ENCODE measurements at regions not wholly inside any gene's neighbourhood (a gene's known extent, or its start where the extent isn't known, plus 50 kb on each side); places are given as distances from the start of the nearest gene placed in this dataset.

DNA sequence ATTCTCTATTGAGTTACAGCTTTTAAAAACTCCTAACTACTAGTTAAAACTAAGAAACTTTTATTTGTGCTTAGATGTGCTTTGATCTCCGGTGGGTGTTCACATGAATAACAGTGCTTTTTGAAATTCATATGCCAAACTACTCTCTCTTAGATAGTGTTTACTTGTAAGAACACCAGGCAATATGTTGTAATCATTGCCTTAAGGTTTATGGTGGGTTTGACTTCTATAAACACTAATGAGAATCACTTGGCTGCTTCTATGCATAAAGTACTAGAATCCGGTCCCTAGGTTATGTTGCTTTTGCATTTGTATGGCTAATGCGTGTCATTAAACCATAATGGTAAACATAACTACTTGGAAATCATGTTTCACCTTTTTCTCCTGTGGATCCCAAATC is 203.9 kb upstream of the VSTM2A start:
- no peaks in the 10 kb centered on the region for H3K9me3 ChIP-seq (ENCODE audit: insufficient read depth, low read length)

DNA sequence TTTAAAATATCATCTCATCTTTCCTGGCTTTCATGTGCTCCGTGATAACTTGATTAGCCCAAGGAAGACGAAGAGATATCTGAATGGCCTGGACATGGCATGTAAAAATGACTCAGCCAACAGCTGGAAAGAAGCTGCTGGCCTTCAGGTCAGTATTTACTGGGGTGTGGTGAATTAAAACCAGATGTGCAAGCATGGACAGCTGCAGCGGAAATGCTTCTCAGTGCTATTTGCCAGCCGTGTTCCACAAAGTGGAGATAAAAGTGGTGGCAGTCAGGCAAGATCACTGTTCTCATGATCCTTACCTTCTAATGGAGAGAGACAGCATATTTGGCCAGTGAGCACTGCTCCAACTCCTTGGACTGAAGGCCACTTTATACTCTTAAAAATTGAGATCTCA is 203.1 kb upstream of the VSTM2A start:
- Histone ChIP-seq H3K4me3 (ENCODE audit: insufficient read length, low read depth) (no peak overlapping the region), H3K36me3 (ENCODE audit: insufficient read depth, insufficient read length, low read length) (no peaks in the 10 kb centered on the region), H3K9ac (ENCODE audit: insufficient read length, low read depth) (no peak overlapping the region), H3K4me1 (ENCODE audit: insufficient read depth, insufficient read length) (no peaks in the 10 kb centered on the region), H3K27me3 (ENCODE audit: insufficient read depth, insufficient read length) (no peaks in the 10 kb centered on the region), H3K9me3 (ENCODE audit: insufficient read depth, low read length) (no peaks in the 10 kb centered on the region)
- no peak for DNase-seq (ENCODE audit: low read depth, low spot score)
- TF ChIP-seq SUZ12 (IDR thresholded peaks at IDR 0.05; ENCODE audit: extremely low read depth, insufficient read depth, insufficient read length) (no peak), YY1 (IDR thresholded peaks at IDR 0.05; ENCODE audit: insufficient read depth, insufficient read length) (no peak), ZNF274 (IDR thresholded peaks at IDR 0.05; ENCODE audit: low read depth, low read length) (no peak)

More for the DNA sequence above, 203.9 kb upstream of the VSTM2A start:
- no peaks in the 10 kb centered on the region for H3K4me1 ChIP-seq (ENCODE audit: insufficient read depth, insufficient read length)
- no peak overlapping the region for H3K9ac ChIP-seq (ENCODE audit: insufficient read length, low read depth)
- no peaks in the 10 kb centered on the region for H3K36me3 ChIP-seq (ENCODE audit: insufficient read depth, insufficient read length, low read length)
- TF ChIP-seq ZNF274 (IDR thresholded peaks at IDR 0.05; ENCODE audit: low read depth, low read length) = no peak
- TF ChIP-seq YY1 (IDR thresholded peaks at IDR 0.05; ENCODE audit: insufficient read depth, insufficient read length) = no peak
- no peak for TF ChIP-seq SUZ12 (IDR thresholded peaks at IDR 0.05; ENCODE audit: extremely low read depth, insufficient read depth, insufficient read length)
- no peaks in the 10 kb centered on the region for H3K27me3 ChIP-seq (ENCODE audit: insufficient read depth, insufficient read length)
- H3K4me3 ChIP-seq (ENCODE audit: insufficient read length, low read depth) = no peak overlapping the region
- DNase-seq (ENCODE audit: low read depth, low spot score) = no peak

DNA sequence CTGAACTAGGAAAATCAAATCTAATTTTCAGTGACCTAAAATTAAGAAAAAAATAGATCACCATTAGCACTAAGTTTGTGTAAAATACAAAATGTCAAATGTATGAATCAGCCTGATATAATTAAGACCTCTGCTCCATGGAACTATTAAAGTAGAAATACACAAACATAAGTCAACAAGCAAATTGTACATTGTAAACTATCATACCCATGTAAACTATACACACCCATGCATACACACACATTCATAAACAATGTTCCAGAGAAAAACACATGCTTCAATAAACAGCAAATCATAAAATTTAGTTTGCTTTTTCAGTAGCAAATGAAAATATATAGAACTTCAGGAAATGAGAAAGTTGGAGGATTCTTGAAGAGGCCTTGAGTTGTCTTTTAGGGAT is 199.7 kb upstream of the VSTM2A start:
- no peak overlapping the region for H3K9ac ChIP-seq (ENCODE audit: insufficient read length, low read depth)
- DNase-seq (ENCODE audit: low read depth, low spot score) = no peak
- no peaks in the 10 kb centered on the region for H3K36me3 ChIP-seq (ENCODE audit: insufficient read depth, insufficient read length, low read length)
- no peaks in the 10 kb centered on the region for H3K27me3 ChIP-seq (ENCODE audit: insufficient read depth, insufficient read length)
- H3K4me1 ChIP-seq (ENCODE audit: insufficient read depth, insufficient read length) = no peaks in the 10 kb centered on the region
- H3K4me3 ChIP-seq (ENCODE audit: insufficient read length, low read depth) = no peak overlapping the region
- TF ChIP-seq ZNF274 (IDR thresholded peaks at IDR 0.05; ENCODE audit: low read depth, low read length) (no peak), YY1 (IDR thresholded peaks at IDR 0.05; ENCODE audit: insufficient read depth, insufficient read length) (no peak), SUZ12 (IDR thresholded peaks at IDR 0.05; ENCODE audit: extremely low read depth, insufficient read depth, insufficient read length) (no peak)
- H3K9me3 ChIP-seq (ENCODE audit: insufficient read depth, low read length) = no peaks in the 10 kb centered on the region

DNA sequence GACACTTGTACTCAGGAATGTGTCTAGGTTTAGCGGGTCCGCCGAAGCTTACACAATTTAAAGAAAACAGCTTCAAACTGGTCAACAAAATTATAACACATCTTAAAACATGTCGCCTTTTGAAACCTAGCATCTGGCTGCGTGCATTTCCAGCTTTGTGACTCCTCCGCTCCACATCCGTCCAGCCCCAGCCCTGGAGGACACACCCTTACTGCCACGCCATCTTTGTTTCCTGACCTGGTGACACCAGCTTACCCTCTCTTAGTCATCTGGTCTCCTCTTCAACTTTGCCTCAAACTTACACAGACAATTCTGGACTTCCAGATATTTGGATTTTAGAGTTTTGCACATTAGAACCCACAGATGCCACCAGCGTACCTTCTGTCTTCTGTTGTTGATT is 198.7 kb upstream of the VSTM2A start:
- H3K36me3 ChIP-seq (ENCODE audit: insufficient read depth, insufficient read length, low read length) = no peaks in the 10 kb centered on the region
- H3K9me3 ChIP-seq (ENCODE audit: insufficient read depth, low read length) = no peaks in the 10 kb centered on the region
- H3K4me1 ChIP-seq (ENCODE audit: insufficient read depth, insufficient read length) = no peaks in the 10 kb centered on the region
- TF ChIP-seq YY1 (IDR thresholded peaks at IDR 0.05; ENCODE audit: insufficient read depth, insufficient read length) = no peak
- TF ChIP-seq SUZ12 (IDR thresholded peaks at IDR 0.05; ENCODE audit: extremely low read depth, insufficient read depth, insufficient read length) = no peak
- no peak for TF ChIP-seq ZNF274 (IDR thresholded peaks at IDR 0.05; ENCODE audit: low read depth, low read length)
- no peak for DNase-seq (ENCODE audit: low read depth, low spot score)
- H3K9ac ChIP-seq (ENCODE audit: insufficient read length, low read depth) = no peak overlapping the region
- H3K4me3 ChIP-seq (ENCODE audit: insufficient read length, low read depth) = no peak overlapping the region
- H3K27me3 ChIP-seq (ENCODE audit: insufficient read depth, insufficient read length) = no peaks in the 10 kb centered on the region

DNA sequence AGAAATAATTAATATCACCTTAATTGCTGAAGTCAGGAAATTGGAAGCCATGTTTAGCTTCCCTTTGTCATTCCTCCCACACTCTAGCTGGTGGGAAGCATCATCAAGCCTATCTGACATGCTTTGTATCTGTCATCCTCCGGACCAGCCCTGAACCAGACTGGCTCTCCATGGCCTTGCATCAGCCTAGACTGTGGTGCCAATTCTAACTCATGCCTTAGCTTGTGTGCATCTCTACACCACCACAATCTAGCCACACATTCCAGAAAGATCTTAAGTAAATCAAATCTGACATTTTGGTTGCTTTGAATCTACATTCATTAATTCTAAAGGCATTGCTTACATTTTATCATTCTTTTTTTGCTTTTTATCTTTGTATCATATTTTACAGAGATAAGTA is 196.4 kb upstream of the VSTM2A start:
- Histone ChIP-seq H3K4me3 (ENCODE audit: insufficient read length, low read depth) (no peak overlapping the region), H3K27me3 (ENCODE audit: insufficient read depth, insufficient read length) (no peaks in the 10 kb centered on the region), H3K9me3 (ENCODE audit: insufficient read depth, low read length) (no peaks in the 10 kb centered on the region), H3K36me3 (ENCODE audit: insufficient read depth, insufficient read length, low read length) (no peaks in the 10 kb centered on the region), H3K9ac (ENCODE audit: insufficient read length, low read depth) (no peak overlapping the region), H3K4me1 (ENCODE audit: insufficient read depth, insufficient read length) (no peaks in the 10 kb centered on the region)
- TF ChIP-seq SUZ12 (IDR thresholded peaks at IDR 0.05; ENCODE audit: extremely low read depth, insufficient read depth, insufficient read length) (no peak), YY1 (IDR thresholded peaks at IDR 0.05; ENCODE audit: insufficient read depth, insufficient read length) (no peak), ZNF274 (IDR thresholded peaks at IDR 0.05; ENCODE audit: low read depth, low read length) (no peak)
- no peak for DNase-seq (ENCODE audit: low read depth, low spot score)

DNA sequence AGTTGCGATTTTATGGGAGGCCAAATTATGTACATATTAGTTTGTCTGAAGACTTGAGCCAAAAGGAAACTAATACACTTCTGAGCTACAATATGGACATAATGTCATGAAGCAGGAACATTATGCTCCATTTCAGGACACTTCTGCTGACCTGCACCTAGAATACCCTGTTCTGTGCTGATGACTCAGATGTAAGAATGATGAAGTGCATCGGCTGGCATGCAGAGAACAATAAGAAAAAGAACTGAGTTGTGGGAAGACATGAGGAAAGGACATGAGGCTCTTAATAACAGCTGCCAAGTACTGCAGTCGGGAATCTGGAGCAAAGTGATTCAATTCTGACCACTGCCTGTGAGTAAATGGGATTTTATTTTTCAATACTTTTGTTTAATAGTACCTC is 192.9 kb upstream of the VSTM2A start:
- no peak overlapping the region for H3K4me3 ChIP-seq (ENCODE audit: insufficient read length, low read depth)
- no peaks in the 10 kb centered on the region for H3K27me3 ChIP-seq (ENCODE audit: insufficient read depth, insufficient read length)
- DNase-seq (ENCODE audit: low read depth, low spot score) = no peak
- no peaks in the 10 kb centered on the region for H3K9me3 ChIP-seq (ENCODE audit: insufficient read depth, low read length)
- no peaks in the 10 kb centered on the region for H3K4me1 ChIP-seq (ENCODE audit: insufficient read depth, insufficient read length)
- H3K9ac ChIP-seq (ENCODE audit: insufficient read length, low read depth) = no peak overlapping the region
- H3K36me3 ChIP-seq (ENCODE audit: insufficient read depth, insufficient read length, low read length) = no peaks in the 10 kb centered on the region
- TF ChIP-seq SUZ12 (IDR thresholded peaks at IDR 0.05; ENCODE audit: extremely low read depth, insufficient read depth, insufficient read length) (no peak), ZNF274 (IDR thresholded peaks at IDR 0.05; ENCODE audit: low read depth, low read length) (no peak), YY1 (IDR thresholded peaks at IDR 0.05; ENCODE audit: insufficient read depth, insufficient read length) (no peak)

DNA sequence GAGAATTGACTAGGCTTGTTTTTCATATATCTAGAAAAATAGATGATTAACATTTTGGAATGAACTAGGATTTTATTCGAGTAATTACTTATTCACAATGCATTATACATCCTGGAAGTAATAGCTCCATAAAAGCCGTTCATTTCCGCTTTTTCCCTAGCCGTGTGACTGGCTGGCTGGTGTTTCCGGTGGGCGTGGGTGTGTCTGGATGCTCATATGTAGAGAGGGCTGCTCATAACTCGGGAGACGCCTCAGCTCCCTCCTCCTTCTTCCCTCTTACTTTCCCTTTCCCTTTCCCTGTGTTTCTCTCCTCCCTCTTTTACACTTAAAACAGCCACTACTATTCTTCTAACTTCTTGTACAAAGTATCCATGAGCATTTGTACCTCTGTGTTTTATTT is 187.7 kb upstream of the VSTM2A start:
- H3K9me3 ChIP-seq (ENCODE audit: insufficient read depth, low read length) = no peaks in the 10 kb centered on the region
- no peaks in the 10 kb centered on the region for H3K36me3 ChIP-seq (ENCODE audit: insufficient read depth, insufficient read length, low read length)
- TF ChIP-seq ZNF274 (IDR thresholded peaks at IDR 0.05; ENCODE audit: low read depth, low read length) (no peak), SUZ12 (IDR thresholded peaks at IDR 0.05; ENCODE audit: extremely low read depth, insufficient read depth, insufficient read length) (no peak), YY1 (IDR thresholded peaks at IDR 0.05; ENCODE audit: insufficient read depth, insufficient read length) (no peak)
- H3K9ac ChIP-seq (ENCODE audit: insufficient read length, low read depth) = no peak overlapping the region
- H3K27me3 ChIP-seq (ENCODE audit: insufficient read depth, insufficient read length) = no peaks in the 10 kb centered on the region
- H3K4me1 ChIP-seq (ENCODE audit: insufficient read depth, insufficient read length) = no peaks in the 10 kb centered on the region
- H3K4me3 ChIP-seq (ENCODE audit: insufficient read length, low read depth) = no peak overlapping the region
- no peak for DNase-seq (ENCODE audit: low read depth, low spot score)

DNA sequence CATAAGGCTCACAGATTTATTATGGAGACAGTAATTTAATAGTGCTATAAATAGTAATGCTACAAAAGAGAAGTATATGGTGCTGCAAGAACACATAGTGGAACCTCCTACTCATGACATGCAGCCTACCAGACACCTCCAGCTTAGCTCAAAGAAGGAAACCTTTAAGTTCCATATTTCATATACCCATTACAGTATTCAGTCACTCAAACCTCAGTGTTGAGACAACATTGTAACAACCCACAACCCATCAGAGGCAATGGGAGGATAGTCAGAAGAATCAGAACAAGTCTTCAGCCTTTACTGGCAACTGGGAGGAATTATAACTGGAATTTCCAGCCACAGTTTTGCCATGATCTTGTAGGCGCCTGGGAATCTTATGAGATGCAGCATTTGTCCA is 186.3 kb upstream of the VSTM2A start:
- Histone ChIP-seq H3K4me1 (ENCODE audit: insufficient read depth, insufficient read length) (no peaks in the 10 kb centered on the region), H3K9me3 (ENCODE audit: insufficient read depth, low read length) (no peaks in the 10 kb centered on the region), H3K9ac (ENCODE audit: insufficient read length, low read depth) (no peak overlapping the region), H3K36me3 (ENCODE audit: insufficient read depth, insufficient read length, low read length) (no peaks in the 10 kb centered on the region), H3K27me3 (ENCODE audit: insufficient read depth, insufficient read length) (no peaks in the 10 kb centered on the region), H3K4me3 (ENCODE audit: insufficient read length, low read depth) (no peak overlapping the region)
- DNase-seq (ENCODE audit: low read depth, low spot score) = no peak
- TF ChIP-seq SUZ12 (IDR thresholded peaks at IDR 0.05; ENCODE audit: extremely low read depth, insufficient read depth, insufficient read length) = no peak
- TF ChIP-seq YY1 (IDR thresholded peaks at IDR 0.05; ENCODE audit: insufficient read depth, insufficient read length) = no peak
- no peak for TF ChIP-seq ZNF274 (IDR thresholded peaks at IDR 0.05; ENCODE audit: low read depth, low read length)

Data from NT2/D1 (cell line).